G401 (cell line): ENCODE measurements at regions not wholly inside any gene's neighbourhood (a gene's known extent, or its start where the extent isn't known, plus 50 kb on each side); places are given as distances from the start of the nearest gene placed in this dataset.
"Not testable (repeated sequence)": the region's sequence is repeated elsewhere in the genome, so short reads cannot be mapped to it uniquely, and the experiment has no call there.

ENCODE experiments used
- DNase-seq: peaks from one replicate; pipeline ENCODE4 v3.0.0-alpha.2; 2015; ENCODE audit warnings: low spot score
- in situ Hi-C: cut with HindIII; loops from 2 replicates; pipeline ENCODE4 v1.10.0; 2016; ENCODE audit warnings: low sequenced_read_pairs, mixed read lengths

- in situ Hi-C loops: no loop called here
- DNase-seq: no peak
Measured at GRCh38 chr13:76292031-76292430, 594.2 kb downstream of the KCTD12 start.

GRCh38 chr13:76289558-76289957 lies 596.6 kb downstream of the KCTD12 start:
- in situ Hi-C loops: no loop called here
- DNase-seq: peak; percentile 7

- no peak for DNase-seq
- in situ Hi-C loops: no loop called here
Measured at GRCh38 chr13:76286178-76286577, 600.0 kb downstream of the KCTD12 start.

GRCh38 chr13:76285463-76285862 lies 600.7 kb downstream of the KCTD12 start:
- in situ Hi-C loops: no loop called here
- no peak for DNase-seq

- in situ Hi-C loops, DNase-seq: not testable (repeated sequence)
Measured at GRCh38 chr13:76279766-76280165, 606.4 kb downstream of the KCTD12 start.

GRCh38 chr13:76271728-76272232 lies 614.4 kb downstream of the KCTD12 start:
- DNase-seq: no peak
- in situ Hi-C loops: no loop called here

- in situ Hi-C loops, DNase-seq: not testable (repeated sequence)
Measured at GRCh38 chr13:76268307-76268706, 617.9 kb downstream of the KCTD12 start.

- in situ Hi-C loops: no loop called here
- DNase-seq: no peak
Measured at GRCh38 chr13:76267216-76267615, 619.0 kb downstream of the KCTD12 start.

- no peak for DNase-seq
- in situ Hi-C loops: no loop called here
Measured at GRCh38 chr13:76266561-76266960, 619.6 kb downstream of the KCTD12 start.

GRCh38 chr13:76250211-76250610 lies 614.1 kb downstream of the LMO7 start:
- no peak for DNase-seq
- in situ Hi-C loops: no loop called here

GRCh38 chr13:76245920-76246319 lies 609.8 kb downstream of the LMO7 start:
- in situ Hi-C loops: no loop called here
- DNase-seq: peak; percentile 7

- in situ Hi-C loops: no loop called here
- DNase-seq: no peak
Measured at GRCh38 chr13:76245211-76245610, 609.1 kb downstream of the LMO7 start.

GRCh38 chr13:76243120-76243519 lies 607.0 kb downstream of the LMO7 start:
- DNase-seq, in situ Hi-C loops: not testable (repeated sequence)

- in situ Hi-C loops: no loop called here
- DNase-seq: no peak
Measured at GRCh38 chr13:76239031-76239680, 603.0 kb downstream of the LMO7 start.

GRCh38 chr13:76231522-76232167 lies 595.5 kb downstream of the LMO7 start:
- in situ Hi-C loops: no loop called here
- no peak for DNase-seq

GRCh38 chr13:76229281-76229680 lies 593.2 kb downstream of the LMO7 start:
- in situ Hi-C loops: no loop called here

GRCh38 chr13:76226941-76227340 lies 590.8 kb downstream of the LMO7 start:
- in situ Hi-C loops: no loop called here
- no peak for DNase-seq

More at GRCh38 chr13:76229281-76229680, 593.2 kb downstream of the LMO7 start:
- no peak for DNase-seq

- in situ Hi-C loops: no loop called here
- no peak for DNase-seq
Measured at GRCh38 chr13:76225815-76226489, 589.8 kb downstream of the LMO7 start.

- in situ Hi-C loops: no loop called here
Measured at GRCh38 chr13:76223999-76224398, 587.9 kb downstream of the LMO7 start.

GRCh38 chr13:76223565-76223964 lies 587.4 kb downstream of the LMO7 start:
- DNase-seq: no peak
- in situ Hi-C loops: no loop called here

More at GRCh38 chr13:76223999-76224398, 587.9 kb downstream of the LMO7 start:
- no peak for DNase-seq
